GM19043 (cell line): ENCODE measurements at regions not wholly inside any gene's neighbourhood (a gene's known extent, or its start where the extent isn't known, plus 50 kb on each side); places are given as distances from the start of the nearest gene placed in this dataset.
"Not testable (repeated sequence)": the region's sequence is repeated elsewhere in the genome, so short reads cannot be mapped to it uniquely, and the experiment has no call there.

ENCODE experiments used
- ATAC-seq: cut with Tn5 transposase; IDR thresholded peaks from one replicate; pipeline ENCODE4 v1.9.1; 2021; ENCODE audit warnings: low read depth; ENCODE audit not compliant: unreplicated experiment

GRCh38 chr18:75712124-75712867 lies 284.8 kb upstream of the SMIM21 start:
- ATAC-seq: not testable (repeated sequence)

- ATAC-seq: no peak
Observed at GRCh38 chr18:75700561-75700960, 273.1 kb upstream of the SMIM21 start.

- ATAC-seq: no peak
Observed at GRCh38 chr18:75698861-75699260, 271.4 kb upstream of the SMIM21 start.

- no peak for ATAC-seq
Observed at GRCh38 chr18:75697493-75697892, 270.0 kb upstream of the SMIM21 start.

- ATAC-seq: no peak
Observed at GRCh38 chr18:75696391-75696790, 268.9 kb upstream of the SMIM21 start.

- no peak for ATAC-seq
Observed at GRCh38 chr18:75694292-75694691, 266.8 kb upstream of the SMIM21 start.

- no peak for ATAC-seq
Observed at GRCh38 chr18:75691483-75691882, 264.0 kb upstream of the SMIM21 start.

GRCh38 chr18:75690283-75690682 lies 262.8 kb upstream of the SMIM21 start:
- not testable (repeated sequence) for ATAC-seq

GRCh38 chr18:75687626-75688025 lies 260.1 kb upstream of the SMIM21 start:
- ATAC-seq: no peak

- ATAC-seq: no peak
Observed at GRCh38 chr18:75683426-75683825, 255.9 kb upstream of the SMIM21 start.

GRCh38 chr18:75681538-75682115 lies 254.1 kb upstream of the SMIM21 start:
- ATAC-seq: no peak

GRCh38 chr18:75679331-75679730 lies 251.8 kb upstream of the SMIM21 start:
- ATAC-seq: no peak

- ATAC-seq: no peak
Observed at GRCh38 chr18:75678627-75679026, 251.1 kb upstream of the SMIM21 start.

GRCh38 chr18:75677696-75678455 lies 250.4 kb upstream of the SMIM21 start:
- no peak for ATAC-seq

- ATAC-seq: no peak
Observed at GRCh38 chr18:75660932-75661331, 233.4 kb upstream of the SMIM21 start.

GRCh38 chr18:75659535-75660023 lies 232.1 kb upstream of the SMIM21 start:
- no peak for ATAC-seq

GRCh38 chr18:75658330-75658729 lies 230.8 kb upstream of the SMIM21 start:
- ATAC-seq: no peak

- no peak for ATAC-seq
Observed at GRCh38 chr18:75656563-75657247, 229.2 kb upstream of the SMIM21 start.

GRCh38 chr18:75656035-75656434 lies 228.5 kb upstream of the SMIM21 start:
- no peak for ATAC-seq

- no peak for ATAC-seq
Observed at GRCh38 chr18:75654851-75655751, 227.6 kb upstream of the SMIM21 start.
